ENCODE measurements at regions not wholly inside any gene's neighbourhood (a gene's known extent, or its start where the extent isn't known, plus 50 kb on each side); places are given as distances from the start of the nearest gene placed in this dataset.

DNA sequence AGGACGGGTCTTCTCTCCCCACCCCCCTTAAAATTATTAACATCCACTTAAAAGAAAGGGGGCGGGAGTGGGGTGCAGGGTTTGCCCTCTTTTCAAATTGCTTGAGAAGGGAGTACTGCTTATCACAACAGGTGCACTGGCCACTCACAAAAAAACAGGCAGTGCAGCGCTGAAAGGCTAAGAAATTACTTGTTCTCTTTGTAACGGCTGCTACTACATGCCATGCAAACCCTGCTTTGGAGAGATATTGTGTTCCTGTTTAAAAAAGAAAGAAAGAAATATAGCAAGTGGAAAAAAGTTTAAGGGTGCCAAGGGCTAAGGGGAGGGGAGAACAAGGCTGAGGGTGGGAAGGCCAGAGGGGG, 312.7 kb upstream of the JARID2 start:
- Histone ChIP-seq H3K14ac (ENCODE audit: insufficient read depth, low read length) (no peak overlapping the region), H4K5ac (ENCODE audit: insufficient read length, low read depth, low read length) (no peak overlapping the region), H3K9ac (ENCODE audit: extremely low read depth, insufficient read length, low read length) (no peak overlapping the region), H3K56ac (ENCODE audit: insufficient read length, low read depth, low read length) (no peak overlapping the region), H3K9me3 (ENCODE audit: control insufficient read depth, low read depth, low read length) (no peaks in the 10 kb centered on the region), H3T11ph (ENCODE audit: low read length) (no peak overlapping the region), H3K79me1 (ENCODE audit: insufficient read depth, low read depth, low read length, poor library complexity, severe bottlenecking) (no peaks in the 10 kb centered on the region), H2BK120ac (ENCODE audit: low read depth, low read length, poor library complexity, severe bottlenecking) (no peak overlapping the region), H3K27ac (ENCODE audit: insufficient read length, low read depth, low read length) (no peak overlapping the region), H2BK12ac (ENCODE audit: insufficient read length, low read depth, low read length) (no peak overlapping the region), H3K4me2 (ENCODE audit: insufficient read depth, insufficient read length, low read length) (no peak overlapping the region), H3K27me3 (ENCODE audit: insufficient read depth, low read length) (no peaks in the 10 kb centered on the region), H2AFZ (ENCODE audit: low read length) (no peak overlapping the region), H2BK5ac (ENCODE audit: insufficient read length, low read length) (no peak overlapping the region), H3K79me2 (ENCODE audit: insufficient read depth, low read length) (no peaks in the 10 kb centered on the region; the same call in 1 of the 2 replicates), H3K4ac (ENCODE audit: low read depth, low read length) (no peak overlapping the region), H3K18ac (ENCODE audit: insufficient read length, low read depth, low read length) (no peak overlapping the region), H2AK5ac (ENCODE audit: insufficient read length, low read length) (no peak overlapping the region), H3K4me1 (ENCODE audit: insufficient read depth, low read length) (peaks cover 5% of the 10 kb centered on the region; the same call in 1 of the 2 replicates), H3K23ac (ENCODE audit: insufficient read length, low read depth, low read length) (no peak overlapping the region), H2BK20ac (ENCODE audit: low read depth, low read length, poor library complexity, severe bottlenecking) (no peak overlapping the region), H4K20me1 (ENCODE audit: control insufficient read depth, insufficient read depth, insufficient read length) (no peaks in the 10 kb centered on the region), H4K8ac (replicated peaks; ENCODE audit: insufficient read length, low read depth, low read length) (no peak overlapping the region), H3K23me2 (ENCODE audit: insufficient read length, low read depth, low read length, poor library complexity, severe bottlenecking) (no peaks in the 10 kb centered on the region), H2BK15ac (ENCODE audit: low read depth, low read length) (no peak overlapping the region), H4K91ac (ENCODE audit: insufficient read length, low read depth, low read length) (no peak overlapping the region)
- peak overlapping the region in 2 of 3 experiments; percentile 46 to 54; a peak in 4 of 7 replicates for H3K27ac Mint-ChIP-seq
- H3K36me3 Mint-ChIP-seq (ENCODE audit: insufficient read depth in 1 of 3, low read depth in 3 of 3) = no peaks in the 10 kb centered on the region; a peak in 3 of 7 replicates
- H3K9me3 Mint-ChIP-seq = no peaks in the 10 kb centered on the region
- TF ChIP-seq, protein P1, sequence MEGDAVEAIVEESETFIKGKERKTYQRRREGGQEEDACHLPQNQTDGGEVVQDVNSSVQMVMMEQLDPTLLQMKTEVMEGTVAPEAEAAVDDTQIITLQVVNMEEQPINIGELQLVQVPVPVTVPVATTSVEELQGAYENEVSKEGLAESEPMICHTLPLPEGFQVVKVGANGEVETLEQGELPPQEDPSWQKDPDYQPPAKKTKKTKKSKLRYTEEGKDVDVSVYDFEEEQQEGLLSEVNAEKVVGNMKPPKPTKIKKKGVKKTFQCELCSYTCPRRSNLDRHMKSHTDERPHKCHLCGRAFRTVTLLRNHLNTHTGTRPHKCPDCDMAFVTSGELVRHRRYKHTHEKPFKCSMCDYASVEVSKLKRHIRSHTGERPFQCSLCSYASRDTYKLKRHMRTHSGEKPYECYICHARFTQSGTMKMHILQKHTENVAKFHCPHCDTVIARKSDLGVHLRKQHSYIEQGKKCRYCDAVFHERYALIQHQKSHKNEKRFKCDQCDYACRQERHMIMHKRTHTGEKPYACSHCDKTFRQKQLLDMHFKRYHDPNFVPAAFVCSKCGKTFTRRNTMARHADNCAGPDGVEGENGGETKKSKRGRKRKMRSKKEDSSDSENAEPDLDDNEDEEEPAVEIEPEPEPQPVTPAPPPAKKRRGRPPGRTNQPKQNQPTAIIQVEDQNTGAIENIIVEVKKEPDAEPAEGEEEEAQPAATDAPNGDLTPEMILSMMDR (conservative IDR thresholded peaks at IDR 0.05) = no peak
- no CpG with 5 or more reads among the region's 4 CpGs for WGBS (ENCODE audit: extremely low coverage, insufficient read length, low lambda C conversion rate)
- peaks cover 13 to 19% of the 10 kb centered on the region in 2 experiments for H3K4me1 Mint-ChIP-seq
- no peak for DNase-seq
- H3K4me3 Mint-ChIP-seq = no peak overlapping the region
- H3K27me3 Mint-ChIP-seq (ENCODE audit: low read depth) = no peaks in the 10 kb centered on the region
